ENCODE measurements at regions not wholly inside any gene's neighbourhood (a gene's known extent, or its start where the extent isn't known, plus 50 kb on each side); places are given as distances from the start of the nearest gene placed in this dataset.
A peak's percentile ranks its signal among the peaks of the same experiment; 100 is the strongest.

DNA sequence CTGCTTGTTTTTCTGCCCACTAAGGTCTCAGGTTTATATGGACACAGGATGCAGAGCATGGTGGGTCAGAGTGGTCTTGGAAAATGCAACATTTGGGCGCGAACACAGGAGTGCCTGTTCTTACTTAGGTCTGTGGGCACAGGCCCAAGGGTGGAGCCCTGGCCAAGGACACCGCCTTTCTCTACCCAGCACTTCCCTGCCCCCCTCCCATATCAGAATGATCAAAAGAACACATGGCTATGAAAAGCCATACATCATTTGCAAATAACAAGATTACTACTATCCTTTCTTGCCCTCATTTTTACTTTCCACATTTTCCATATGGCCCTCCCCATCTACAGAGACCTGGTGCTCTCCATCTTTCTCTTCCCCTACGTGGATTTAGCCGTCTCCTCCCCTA lies 162.2 kb downstream of the ENC1 start:
- H3K4me3 ChIP-seq (ENCODE audit: low read length): no peak overlapping the region
- no peaks in the 10 kb centered on the region for H3K27me3 ChIP-seq (ENCODE audit: insufficient read depth, low read length)
- no peaks in the 10 kb centered on the region for H3K36me3 ChIP-seq (ENCODE audit: insufficient read depth, low read length)
- H3K4me1 ChIP-seq (ENCODE audit: insufficient read depth, low read length): peaks cover 30% of the 10 kb centered on the region
- no peaks in the 10 kb centered on the region for H3K9me3 ChIP-seq (ENCODE audit: low read length)
- no peak overlapping the region for H2AFZ ChIP-seq (ENCODE audit: low read depth, low read length)

- Histone ChIP-seq H3K27me3 (ENCODE audit: insufficient read depth, low read length) (no peaks in the 10 kb centered on the region), H3K4me3 (ENCODE audit: low read length) (no peak overlapping the region), H3K36me3 (ENCODE audit: insufficient read depth, low read length) (no peaks in the 10 kb centered on the region), H2AFZ (ENCODE audit: low read depth, low read length) (no peak overlapping the region), H3K4me1 (ENCODE audit: insufficient read depth, low read length) (peaks cover 25% of the 10 kb centered on the region), H3K9me3 (ENCODE audit: low read length) (no peaks in the 10 kb centered on the region)
Measured at GRCh38 chr5:74477761-74478160, 162.8 kb downstream of the ENC1 start.

- Histone ChIP-seq H2AFZ (ENCODE audit: low read depth, low read length) (peak overlapping the region; percentile 53), H3K4me1 (ENCODE audit: insufficient read depth, low read length) (peaks cover 18% of the 10 kb centered on the region), H3K27me3 (ENCODE audit: insufficient read depth, low read length) (no peaks in the 10 kb centered on the region), H3K4me3 (ENCODE audit: low read length) (no peak overlapping the region), H3K9me3 (ENCODE audit: low read length) (no peaks in the 10 kb centered on the region), H3K36me3 (ENCODE audit: insufficient read depth, low read length) (no peaks in the 10 kb centered on the region)
Measured at GRCh38 chr5:74476819-74477453, 163.6 kb downstream of the ENC1 start.

- Histone ChIP-seq H3K9me3 (ENCODE audit: low read length) (no peaks in the 10 kb centered on the region), H2AFZ (ENCODE audit: low read depth, low read length) (peak overlapping the region; percentile 53), H3K4me3 (ENCODE audit: low read length) (no peak overlapping the region), H3K4me1 (ENCODE audit: insufficient read depth, low read length) (peaks cover 15% of the 10 kb centered on the region), H3K27me3 (ENCODE audit: insufficient read depth, low read length) (no peaks in the 10 kb centered on the region), H3K36me3 (ENCODE audit: insufficient read depth, low read length) (no peaks in the 10 kb centered on the region)
Measured at GRCh38 chr5:74476046-74476818, 164.3 kb downstream of the ENC1 start.

- Histone ChIP-seq H3K4me1 (ENCODE audit: insufficient read depth, low read length) (peaks cover 15% of the 10 kb centered on the region), H2AFZ (ENCODE audit: low read depth, low read length) (no peak overlapping the region), H3K27me3 (ENCODE audit: insufficient read depth, low read length) (no peaks in the 10 kb centered on the region), H3K36me3 (ENCODE audit: insufficient read depth, low read length) (no peaks in the 10 kb centered on the region), H3K4me3 (ENCODE audit: low read length) (no peak overlapping the region), H3K9me3 (ENCODE audit: low read length) (no peaks in the 10 kb centered on the region)
Measured at GRCh38 chr5:74471875-74472274, 168.7 kb downstream of the ENC1 start.

DNA sequence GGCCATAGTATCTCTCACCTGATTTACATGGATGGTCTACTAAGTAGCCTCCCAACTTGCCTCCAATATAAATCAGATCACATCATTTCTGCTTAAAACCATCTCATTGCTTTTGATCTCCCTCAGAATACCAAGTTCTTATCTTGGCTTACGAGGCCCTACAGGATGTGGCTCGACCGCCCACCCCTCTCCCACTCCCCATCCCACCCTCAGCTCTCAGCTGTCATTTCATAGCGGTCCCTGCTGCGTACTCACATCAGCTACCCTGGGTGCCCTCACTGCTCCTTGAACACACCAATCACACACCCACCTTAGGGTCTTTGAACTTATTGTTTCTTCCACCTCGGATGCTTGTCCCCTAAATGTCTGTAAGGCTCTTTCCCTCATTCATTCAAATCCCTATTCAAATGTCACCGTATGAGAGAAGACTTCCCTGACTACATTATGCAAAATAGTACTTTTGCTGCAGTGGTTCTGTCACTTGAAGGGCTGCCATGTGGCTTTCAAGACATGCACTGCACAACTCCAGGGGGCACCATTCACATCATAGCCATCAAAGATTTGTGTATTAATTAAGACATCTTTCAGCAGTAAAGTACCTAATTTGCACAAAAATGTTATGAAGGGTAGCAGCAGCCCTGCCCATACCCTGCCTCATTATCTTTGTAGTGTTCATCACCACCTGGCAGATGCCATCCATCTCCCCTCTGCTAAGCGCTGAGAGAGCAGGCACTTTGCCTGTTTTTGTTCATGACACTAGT lies 171.1 kb downstream of the ENC1 start:
- Histone ChIP-seq H3K36me3 (ENCODE audit: insufficient read depth, low read length) (no peaks in the 10 kb centered on the region), H3K4me3 (ENCODE audit: low read length) (no peak overlapping the region), H2AFZ (ENCODE audit: low read depth, low read length) (no peak overlapping the region), H3K4me1 (ENCODE audit: insufficient read depth, low read length) (peaks cover 3% of the 10 kb centered on the region), H3K9me3 (ENCODE audit: low read length) (no peaks in the 10 kb centered on the region), H3K27me3 (ENCODE audit: insufficient read depth, low read length) (no peaks in the 10 kb centered on the region)

DNA sequence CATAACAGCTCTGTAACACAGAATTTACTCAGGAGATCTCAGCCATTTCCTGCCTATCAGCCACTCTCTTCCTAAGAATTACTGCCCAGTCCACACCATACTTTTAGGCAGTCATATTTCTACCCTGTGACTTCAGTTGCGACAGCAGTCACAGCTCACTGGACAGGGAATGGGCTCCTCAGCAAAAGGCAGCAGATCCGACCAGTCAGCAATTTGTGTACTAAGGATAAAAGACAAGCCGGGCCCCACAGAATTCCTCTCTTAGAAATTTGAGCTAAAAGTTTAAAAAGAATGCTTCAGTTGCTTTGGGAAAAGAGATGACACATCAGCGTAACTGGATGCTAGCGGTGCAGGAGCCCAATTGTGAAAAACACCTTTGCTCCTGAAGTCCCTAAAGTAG lies 172.1 kb downstream of the ENC1 start:
- Histone ChIP-seq H3K27me3 (ENCODE audit: insufficient read depth, low read length) (no peaks in the 10 kb centered on the region), H2AFZ (ENCODE audit: low read depth, low read length) (no peak overlapping the region), H3K36me3 (ENCODE audit: insufficient read depth, low read length) (no peaks in the 10 kb centered on the region), H3K4me3 (ENCODE audit: low read length) (no peak overlapping the region), H3K4me1 (ENCODE audit: insufficient read depth, low read length) (peaks cover 3% of the 10 kb centered on the region), H3K9me3 (ENCODE audit: low read length) (no peaks in the 10 kb centered on the region)

GRCh38 chr5:74465724-74466123 lies 174.8 kb downstream of the ENC1 start:
- no peak overlapping the region for H3K4me3 ChIP-seq (ENCODE audit: low read length)
- H3K36me3 ChIP-seq (ENCODE audit: insufficient read depth, low read length): no peaks in the 10 kb centered on the region
- H3K9me3 ChIP-seq (ENCODE audit: low read length): no peaks in the 10 kb centered on the region
- peaks cover 3% of the 10 kb centered on the region for H3K4me1 ChIP-seq (ENCODE audit: insufficient read depth, low read length)
- H3K27me3 ChIP-seq (ENCODE audit: insufficient read depth, low read length): no peaks in the 10 kb centered on the region
- H2AFZ ChIP-seq (ENCODE audit: low read depth, low read length): no peak overlapping the region

- H3K27me3 ChIP-seq (ENCODE audit: insufficient read depth, low read length): no peaks in the 10 kb centered on the region
- peaks cover 3% of the 10 kb centered on the region for H3K4me1 ChIP-seq (ENCODE audit: insufficient read depth, low read length)
- H3K9me3 ChIP-seq (ENCODE audit: low read length): no peaks in the 10 kb centered on the region
- H2AFZ ChIP-seq (ENCODE audit: low read depth, low read length): no peak overlapping the region
- H3K4me3 ChIP-seq (ENCODE audit: low read length): no peak overlapping the region
- no peaks in the 10 kb centered on the region for H3K36me3 ChIP-seq (ENCODE audit: insufficient read depth, low read length)
Measured at GRCh38 chr5:74464512-74465209, 175.9 kb downstream of the ENC1 start.

- Histone ChIP-seq H2AFZ (ENCODE audit: low read depth, low read length) (no peak overlapping the region), H3K27me3 (ENCODE audit: insufficient read depth, low read length) (no peaks in the 10 kb centered on the region), H3K4me3 (ENCODE audit: low read length) (no peak overlapping the region), H3K36me3 (ENCODE audit: insufficient read depth, low read length) (no peaks in the 10 kb centered on the region), H3K4me1 (ENCODE audit: insufficient read depth, low read length) (no peaks in the 10 kb centered on the region), H3K9me3 (ENCODE audit: low read length) (no peaks in the 10 kb centered on the region)
Measured at GRCh38 chr5:74462356-74462755, 178.2 kb downstream of the ENC1 start.

DNA sequence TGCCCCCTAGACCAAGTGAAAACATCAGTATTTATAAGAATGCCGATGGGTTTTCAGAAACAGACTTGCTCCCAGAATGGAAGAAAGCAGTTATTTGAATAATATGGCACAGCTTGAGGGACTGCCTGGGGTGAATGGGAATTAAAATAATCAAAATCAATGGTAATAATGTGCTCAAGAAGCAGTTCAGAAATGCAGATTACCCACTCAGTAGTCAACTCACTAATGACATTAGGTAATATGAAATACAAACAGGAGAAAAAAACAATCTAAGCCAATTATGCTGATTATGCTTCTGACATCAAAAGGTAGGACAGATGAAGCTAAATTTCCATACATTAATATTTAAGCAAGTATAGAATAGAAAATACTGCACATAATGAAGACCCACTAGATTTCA lies 179.3 kb downstream of the ENC1 start:
- H3K4me3 ChIP-seq (ENCODE audit: low read length): no peak overlapping the region
- H2AFZ ChIP-seq (ENCODE audit: low read depth, low read length): no peak overlapping the region
- no peaks in the 10 kb centered on the region for H3K36me3 ChIP-seq (ENCODE audit: insufficient read depth, low read length)
- H3K27me3 ChIP-seq (ENCODE audit: insufficient read depth, low read length): no peaks in the 10 kb centered on the region
- H3K4me1 ChIP-seq (ENCODE audit: insufficient read depth, low read length): no peaks in the 10 kb centered on the region
- no peaks in the 10 kb centered on the region for H3K9me3 ChIP-seq (ENCODE audit: low read length)

GRCh38 chr5:74460694-74461093 lies 179.8 kb downstream of the ENC1 start:
- no peaks in the 10 kb centered on the region for H3K36me3 ChIP-seq (ENCODE audit: insufficient read depth, low read length)
- no peaks in the 10 kb centered on the region for H3K4me1 ChIP-seq (ENCODE audit: insufficient read depth, low read length)
- H3K4me3 ChIP-seq (ENCODE audit: low read length): no peak overlapping the region
- no peaks in the 10 kb centered on the region for H3K27me3 ChIP-seq (ENCODE audit: insufficient read depth, low read length)
- no peaks in the 10 kb centered on the region for H3K9me3 ChIP-seq (ENCODE audit: low read length)
- H2AFZ ChIP-seq (ENCODE audit: low read depth, low read length): no peak overlapping the region

DNA sequence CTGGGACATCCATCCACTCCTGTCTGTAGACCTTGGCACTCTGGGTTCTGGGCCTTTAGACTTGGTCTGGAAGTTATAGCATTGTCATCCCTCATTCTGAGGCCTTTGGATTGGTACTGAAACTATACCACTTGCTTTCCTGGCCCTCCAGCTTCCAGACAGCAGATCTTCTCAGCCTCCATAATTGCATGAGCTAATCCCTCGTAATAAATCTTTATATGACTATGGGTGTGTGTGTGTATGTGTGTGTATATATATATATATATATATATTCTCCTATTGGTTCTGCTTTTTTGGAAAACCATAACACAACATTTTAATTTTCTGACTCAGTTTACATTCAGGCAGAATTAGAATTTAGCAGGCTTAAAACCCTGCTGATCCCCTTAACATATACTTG lies 180.5 kb downstream of the ENC1 start:
- H3K9me3 ChIP-seq (ENCODE audit: low read length): no peaks in the 10 kb centered on the region
- no peak overlapping the region for H3K4me3 ChIP-seq (ENCODE audit: low read length)
- H3K27me3 ChIP-seq (ENCODE audit: insufficient read depth, low read length): no peaks in the 10 kb centered on the region
- H3K4me1 ChIP-seq (ENCODE audit: insufficient read depth, low read length): no peaks in the 10 kb centered on the region
- H2AFZ ChIP-seq (ENCODE audit: low read depth, low read length): no peak overlapping the region
- H3K36me3 ChIP-seq (ENCODE audit: insufficient read depth, low read length): no peaks in the 10 kb centered on the region

All from neuron (in vitro differentiated cells).